Liver (tissue), 3 donors: ENCODE measurements at regions not wholly inside any gene's neighbourhood (a gene's known extent, or its start where the extent isn't known, plus 50 kb on each side); places are given as distances from the start of the nearest gene placed in this dataset.

Source experiments
- CTCF ChIP-seq: fragments of 150-350 bp; IDR thresholded peaks from 2 replicates; pipeline ENCODE4 v1.5.1; 2017; ENCODE audit warnings: improper control_type of control experiment, low read depth, low read length; ENCODE audit not compliant: missing input control
- TAF1 ChIP-seq: conservative IDR thresholded peaks from 2 replicates; pipeline ENCODE4 v1.6.1; 2016; ENCODE audit warnings: antibody characterized with exemption, mild to moderate bottlenecking
- donor health status: healthy.
- donor health status: healthy.

- no peak for TF ChIP-seq CTCF
- no peak for TF ChIP-seq TAF1
Observed at GRCh38 chr5:153425914-153426313, 64.6 kb upstream of the GRIA1 start.
